ENCODE measurements at regions not wholly inside any gene's neighbourhood (a gene's known extent, or its start where the extent isn't known, plus 50 kb on each side); places are given as distances from the start of the nearest gene placed in this dataset.

DNA sequence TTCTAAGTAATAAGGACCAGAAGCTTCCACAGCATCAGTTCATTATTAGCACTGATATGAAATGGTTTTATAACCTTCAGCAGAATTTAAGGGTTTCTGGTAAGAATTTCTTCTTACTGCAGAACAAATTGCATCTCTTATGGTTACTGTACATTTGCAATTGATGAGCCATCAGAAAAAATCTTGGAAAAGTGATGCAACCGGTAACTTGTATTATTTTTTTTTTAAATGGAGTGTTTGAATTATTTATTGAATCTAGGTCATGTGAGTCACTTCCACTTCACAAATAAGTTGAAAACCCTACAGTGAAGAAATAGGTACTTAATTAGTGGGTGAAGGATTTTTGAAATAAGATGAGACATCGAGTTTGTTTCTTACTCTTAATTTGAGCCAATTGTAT lies 786.0 kb downstream of the TUSC7 start:
- in situ Hi-C loops (cut with HindIII; ENCODE audit: low sequenced_read_pairs), result no loop called here
- TF ChIP-seq, protein P1, sequence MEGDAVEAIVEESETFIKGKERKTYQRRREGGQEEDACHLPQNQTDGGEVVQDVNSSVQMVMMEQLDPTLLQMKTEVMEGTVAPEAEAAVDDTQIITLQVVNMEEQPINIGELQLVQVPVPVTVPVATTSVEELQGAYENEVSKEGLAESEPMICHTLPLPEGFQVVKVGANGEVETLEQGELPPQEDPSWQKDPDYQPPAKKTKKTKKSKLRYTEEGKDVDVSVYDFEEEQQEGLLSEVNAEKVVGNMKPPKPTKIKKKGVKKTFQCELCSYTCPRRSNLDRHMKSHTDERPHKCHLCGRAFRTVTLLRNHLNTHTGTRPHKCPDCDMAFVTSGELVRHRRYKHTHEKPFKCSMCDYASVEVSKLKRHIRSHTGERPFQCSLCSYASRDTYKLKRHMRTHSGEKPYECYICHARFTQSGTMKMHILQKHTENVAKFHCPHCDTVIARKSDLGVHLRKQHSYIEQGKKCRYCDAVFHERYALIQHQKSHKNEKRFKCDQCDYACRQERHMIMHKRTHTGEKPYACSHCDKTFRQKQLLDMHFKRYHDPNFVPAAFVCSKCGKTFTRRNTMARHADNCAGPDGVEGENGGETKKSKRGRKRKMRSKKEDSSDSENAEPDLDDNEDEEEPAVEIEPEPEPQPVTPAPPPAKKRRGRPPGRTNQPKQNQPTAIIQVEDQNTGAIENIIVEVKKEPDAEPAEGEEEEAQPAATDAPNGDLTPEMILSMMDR (IDR thresholded peaks at IDR 0.05; ENCODE audit: low read depth, low read length), result no peak
- DNase-seq (ENCODE audit: low read depth, low spot score), result no peak

DNA sequence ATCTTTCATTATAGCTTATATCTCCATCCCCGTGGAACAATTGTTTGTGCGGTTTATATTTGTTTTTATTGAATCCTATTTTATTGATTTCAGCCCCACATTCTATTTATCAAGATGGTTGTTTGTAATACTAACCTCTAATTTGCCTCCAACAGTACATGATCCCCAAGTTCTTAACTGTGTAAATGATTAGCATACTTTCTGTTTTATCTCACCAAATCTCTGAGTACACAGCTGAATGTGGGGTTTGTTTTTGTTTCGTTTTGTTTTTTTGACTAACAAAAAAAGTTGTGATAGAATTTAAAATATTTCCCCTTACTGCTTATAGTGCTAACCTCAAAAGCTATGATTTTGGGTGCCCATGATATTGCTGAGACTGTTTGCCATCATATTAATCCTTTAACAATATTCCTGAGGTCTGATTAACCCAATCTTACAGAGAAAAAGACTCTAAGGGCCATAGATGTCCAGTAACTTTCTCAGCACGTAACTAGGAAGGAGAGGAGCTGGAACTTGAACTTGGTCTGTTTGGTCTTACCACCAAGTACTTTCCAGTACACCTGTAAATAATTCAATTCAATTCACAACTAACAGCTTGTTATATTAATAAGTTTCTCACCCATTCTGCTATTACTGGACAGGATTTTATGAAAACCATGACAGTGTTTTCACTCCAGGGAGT lies 789.8 kb downstream of the TUSC7 start:
- TF ChIP-seq, protein P1 (IDR thresholded peaks at IDR 0.05; ENCODE audit: low read depth, low read length), result no peak
- in situ Hi-C loops (cut with HindIII; ENCODE audit: low sequenced_read_pairs), result no loop called here

More for the DNA sequence above, 786.0 kb downstream of the TUSC7 start:
- H3K4me3 ChIP-seq (ENCODE audit: low read depth, low read length), result no peak overlapping the region

DNA sequence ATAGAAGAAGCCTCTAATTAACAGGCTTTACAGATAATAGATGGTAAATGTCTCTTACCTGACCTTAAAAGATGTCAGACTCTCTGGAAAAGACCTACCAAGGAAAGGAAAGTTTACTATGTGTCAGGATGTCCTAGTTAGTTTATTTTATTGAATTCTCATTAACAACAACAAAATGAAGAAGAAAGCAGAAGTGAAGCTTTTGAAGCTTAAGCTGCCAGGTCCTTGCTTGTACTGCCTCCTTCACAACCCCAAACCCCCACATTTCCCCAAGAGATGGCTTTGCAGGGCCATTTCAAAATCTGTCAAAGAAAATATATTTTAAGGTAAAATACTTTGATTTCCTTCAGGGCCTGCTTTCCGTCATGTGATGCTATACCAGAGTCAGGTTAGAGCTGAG lies 798.4 kb downstream of the TUSC7 start:
- TF ChIP-seq, protein P1 (IDR thresholded peaks at IDR 0.05; ENCODE audit: low read depth, low read length), result no peak
- no peak overlapping the region for H3K4me3 ChIP-seq (ENCODE audit: low read depth, low read length)
- no peak for DNase-seq (ENCODE audit: low read depth, low spot score)
- in situ Hi-C loops (cut with HindIII; ENCODE audit: low sequenced_read_pairs), result no loop called here

More for the DNA sequence above, 789.8 kb downstream of the TUSC7 start:
- no peak for DNase-seq (ENCODE audit: low read depth, low spot score)
- H3K4me3 ChIP-seq (ENCODE audit: low read depth, low read length), result no peak overlapping the region

DNA sequence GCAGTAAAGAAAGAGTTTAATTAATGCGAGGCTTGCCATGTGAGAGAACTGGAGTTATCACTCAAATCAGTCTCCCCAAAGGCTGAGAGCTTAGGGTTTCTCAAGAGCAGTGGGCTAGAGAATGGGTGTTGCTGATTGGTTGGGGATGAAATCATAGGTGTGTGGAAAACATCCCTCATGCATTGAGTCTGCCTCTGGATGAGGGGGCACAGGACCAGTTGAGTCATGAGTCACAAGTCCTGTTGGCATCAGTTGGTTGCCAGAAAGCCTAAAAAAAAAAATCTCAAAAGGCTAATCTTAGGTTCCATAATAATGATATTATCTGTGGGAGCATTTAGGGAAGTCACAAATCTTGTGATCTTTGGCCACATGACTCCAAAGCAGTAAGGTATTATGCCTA lies 800.3 kb downstream of the TUSC7 start:
- in situ Hi-C loops (cut with HindIII; ENCODE audit: low sequenced_read_pairs), result no loop called here
- TF ChIP-seq, protein P1 (IDR thresholded peaks at IDR 0.05; ENCODE audit: low read depth, low read length), result no peak
- DNase-seq (ENCODE audit: low read depth, low spot score), result no peak
- H3K4me3 ChIP-seq (ENCODE audit: low read depth, low read length), result no peak overlapping the region

DNA sequence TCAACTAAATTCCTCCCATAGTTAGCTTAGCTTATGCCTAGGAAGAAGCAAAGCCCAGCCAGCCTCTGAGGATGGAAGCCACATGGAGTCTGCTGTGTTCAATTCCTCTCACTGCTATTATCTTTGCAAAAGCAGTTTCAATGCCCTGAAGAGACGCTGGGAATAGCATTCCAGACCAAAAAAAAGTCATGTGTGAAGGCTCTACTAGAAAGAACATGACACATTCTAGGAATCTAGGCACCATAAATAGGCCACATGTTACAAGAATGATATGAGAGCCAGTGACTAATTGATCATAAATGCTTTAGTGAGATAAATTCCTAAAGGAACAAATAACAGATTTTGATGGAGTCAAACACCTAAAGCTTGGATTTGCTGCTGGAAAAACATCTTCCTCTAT lies 800.8 kb downstream of the TUSC7 start:
- in situ Hi-C loops (cut with HindIII; ENCODE audit: low sequenced_read_pairs), result no loop called here
- TF ChIP-seq, protein P1 (IDR thresholded peaks at IDR 0.05; ENCODE audit: low read depth, low read length), result no peak
- no peak for DNase-seq (ENCODE audit: low read depth, low spot score)
- H3K4me3 ChIP-seq (ENCODE audit: low read depth, low read length), result no peak overlapping the region

DNA sequence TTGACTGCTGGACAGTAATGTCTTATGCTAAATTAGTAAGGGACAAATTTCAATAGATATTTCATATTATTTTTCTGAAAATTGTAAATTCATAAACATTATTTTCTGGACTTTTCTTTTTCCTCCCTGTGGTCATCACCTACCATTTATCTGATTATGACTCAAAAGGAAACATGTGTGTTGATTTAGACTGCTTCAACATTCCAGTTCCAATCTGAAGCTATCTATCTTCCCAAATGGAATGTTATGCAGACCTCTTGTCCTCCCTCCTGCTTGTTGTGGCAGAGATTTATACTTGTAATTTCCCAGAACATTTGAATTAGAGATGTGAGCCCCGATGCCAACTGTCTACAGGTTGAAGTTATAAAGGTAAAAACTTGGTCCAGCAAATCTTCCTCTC lies 803.4 kb downstream of the TUSC7 start:
- in situ Hi-C loops (cut with HindIII; ENCODE audit: low sequenced_read_pairs), result no loop called here
- no peak for DNase-seq (ENCODE audit: low read depth, low spot score)
- H3K4me3 ChIP-seq (ENCODE audit: low read depth, low read length), result no peak overlapping the region
- TF ChIP-seq, protein P1 (IDR thresholded peaks at IDR 0.05; ENCODE audit: low read depth, low read length), result no peak

Measured in astrocyte of the spinal cord (primary cell).